ENCODE measurements at regions not wholly inside any gene's neighbourhood (a gene's known extent, or its start where the extent isn't known, plus 50 kb on each side); places are given as distances from the start of the nearest gene placed in this dataset.
"Not testable (repeated sequence)": the region's sequence is repeated elsewhere in the genome, so short reads cannot be mapped to it uniquely, and the experiment has no call there.

DNA sequence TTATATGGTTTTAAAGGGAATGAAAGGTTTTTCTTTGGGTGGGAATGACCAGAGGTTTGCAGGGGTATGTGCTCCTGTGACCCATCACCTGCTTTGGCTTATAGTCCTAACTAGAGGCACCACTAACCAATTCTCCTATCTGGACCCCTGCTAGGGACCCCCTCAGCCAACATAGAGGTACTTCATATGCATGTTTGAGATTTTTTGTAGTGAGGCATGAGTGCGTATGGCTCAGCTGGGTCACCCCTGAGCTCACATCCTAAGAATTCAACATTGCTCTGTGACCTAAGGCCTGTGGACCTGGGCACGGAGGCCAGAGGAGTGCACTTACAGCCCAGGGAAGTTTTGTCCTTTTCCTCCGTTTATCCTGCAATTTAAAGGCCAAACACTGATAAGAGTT, 68.4 kb upstream of the EEF1E1 start:
- no peak overlapping the region for H3K9ac ChIP-seq (ENCODE audit: insufficient read length, low read depth)
- H3K9me3 ChIP-seq (ENCODE audit: insufficient read depth, low read length) = no peaks in the 10 kb centered on the region
- TF ChIP-seq SUZ12 (IDR thresholded peaks at IDR 0.05; ENCODE audit: extremely low read depth, insufficient read depth, insufficient read length) (no peak), YY1 (IDR thresholded peaks at IDR 0.05; ENCODE audit: insufficient read depth, insufficient read length) (no peak), ZNF274 (IDR thresholded peaks at IDR 0.05; ENCODE audit: low read depth, low read length) (no peak)
- H3K36me3 ChIP-seq (ENCODE audit: insufficient read depth, insufficient read length, low read length) = no peaks in the 10 kb centered on the region
- H3K27me3 ChIP-seq (ENCODE audit: insufficient read depth, insufficient read length) = no peaks in the 10 kb centered on the region
- no peaks in the 10 kb centered on the region for H3K4me1 ChIP-seq (ENCODE audit: insufficient read depth, insufficient read length)
- no peak overlapping the region for H3K4me3 ChIP-seq (ENCODE audit: insufficient read length, low read depth)
- DNase-seq (ENCODE audit: low read depth, low spot score) = no peak

DNA sequence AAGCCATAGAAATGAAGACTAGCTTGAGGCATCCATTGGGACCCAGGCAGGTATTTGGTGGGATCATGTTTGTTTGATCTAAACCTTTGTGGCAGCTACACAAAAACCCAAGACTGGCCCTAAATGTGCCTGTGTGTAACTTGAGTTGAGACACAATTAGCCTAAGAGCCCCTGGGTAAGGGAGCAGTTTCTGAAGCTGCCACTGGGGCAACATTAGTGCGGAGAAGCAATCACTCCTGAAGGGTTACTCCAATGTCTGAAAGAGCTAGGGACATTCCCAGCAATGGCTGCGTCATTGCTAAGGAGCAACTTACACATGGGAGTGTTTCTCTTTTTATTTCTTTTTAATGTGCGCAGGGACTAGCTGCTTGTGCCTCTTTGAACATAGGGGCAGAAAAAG, 67.9 kb upstream of the EEF1E1 start:
- DNase-seq (ENCODE audit: low read depth, low spot score) = no peak
- H3K27me3 ChIP-seq (ENCODE audit: insufficient read depth, insufficient read length) = no peaks in the 10 kb centered on the region
- H3K9ac ChIP-seq (ENCODE audit: insufficient read length, low read depth) = no peak overlapping the region
- H3K4me1 ChIP-seq (ENCODE audit: insufficient read depth, insufficient read length) = no peaks in the 10 kb centered on the region
- H3K36me3 ChIP-seq (ENCODE audit: insufficient read depth, insufficient read length, low read length) = no peaks in the 10 kb centered on the region
- H3K4me3 ChIP-seq (ENCODE audit: insufficient read length, low read depth) = no peak overlapping the region
- no peak for TF ChIP-seq SUZ12 (IDR thresholded peaks at IDR 0.05; ENCODE audit: extremely low read depth, insufficient read depth, insufficient read length)
- TF ChIP-seq YY1 (IDR thresholded peaks at IDR 0.05; ENCODE audit: insufficient read depth, insufficient read length) = no peak
- no peak for TF ChIP-seq ZNF274 (IDR thresholded peaks at IDR 0.05; ENCODE audit: low read depth, low read length)
- H3K9me3 ChIP-seq (ENCODE audit: insufficient read depth, low read length) = no peaks in the 10 kb centered on the region

DNA sequence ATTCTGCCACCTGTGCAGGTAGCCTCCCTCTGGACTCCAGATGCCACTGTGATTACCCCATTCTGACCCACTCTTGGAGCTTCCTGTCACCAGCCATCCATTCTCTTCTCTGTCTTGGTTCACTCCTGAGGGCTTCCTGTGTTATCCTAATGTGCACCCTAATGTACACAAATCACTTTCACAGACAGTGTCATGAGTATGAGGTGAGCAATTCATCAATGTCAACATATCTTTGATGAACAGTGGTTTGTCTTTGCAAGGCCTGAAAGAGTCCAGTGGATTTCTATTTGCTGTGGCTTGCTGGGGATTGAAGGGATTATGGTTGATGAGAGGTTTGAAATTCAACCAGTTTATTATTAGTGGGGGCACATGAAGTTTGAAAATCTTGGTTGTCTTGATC, 63.8 kb upstream of the EEF1E1 start:
- Histone ChIP-seq H3K9ac (ENCODE audit: insufficient read length, low read depth) (no peak overlapping the region), H3K9me3 (ENCODE audit: insufficient read depth, low read length) (no peaks in the 10 kb centered on the region; the same call in 1 of the 2 replicates), H3K27me3 (ENCODE audit: insufficient read depth, insufficient read length) (no peaks in the 10 kb centered on the region), H3K4me1 (ENCODE audit: insufficient read depth, insufficient read length) (no peaks in the 10 kb centered on the region), H3K4me3 (ENCODE audit: insufficient read length, low read depth) (no peak overlapping the region), H3K36me3 (ENCODE audit: insufficient read depth, insufficient read length, low read length) (no peaks in the 10 kb centered on the region)
- no peak for TF ChIP-seq YY1 (IDR thresholded peaks at IDR 0.05; ENCODE audit: insufficient read depth, insufficient read length)
- TF ChIP-seq SUZ12 (IDR thresholded peaks at IDR 0.05; ENCODE audit: extremely low read depth, insufficient read depth, insufficient read length) = no peak
- DNase-seq (ENCODE audit: low read depth, low spot score) = no peak

DNA sequence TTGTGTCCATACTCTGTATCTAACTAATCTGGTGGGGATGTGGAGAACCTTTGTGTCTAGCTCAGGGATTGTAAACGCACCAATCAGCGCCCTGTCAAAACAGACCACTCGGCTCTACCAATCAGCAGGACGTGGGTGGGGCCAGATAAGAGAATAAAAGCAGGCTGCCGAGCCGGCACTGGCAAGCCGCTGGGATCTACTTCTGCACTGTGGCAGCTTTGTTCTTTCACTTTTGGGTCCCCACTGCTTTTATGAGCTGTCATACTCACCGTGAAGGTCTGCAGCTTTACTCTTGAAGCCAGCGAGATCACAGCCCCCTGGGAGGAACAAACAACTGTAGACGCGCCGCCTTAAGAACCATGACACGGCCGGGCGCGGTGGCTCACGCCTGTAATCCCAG, 62.7 kb upstream of the EEF1E1 start:
- not testable (repeated sequence) for H3K27me3 ChIP-seq (ENCODE audit: insufficient read depth, insufficient read length); H3K36me3 ChIP-seq (ENCODE audit: insufficient read depth, insufficient read length, low read length); H3K9me3 ChIP-seq (ENCODE audit: insufficient read depth, low read length); H3K4me3 ChIP-seq (ENCODE audit: insufficient read length, low read depth); H3K4me1 ChIP-seq (ENCODE audit: insufficient read depth, insufficient read length); H3K9ac ChIP-seq (ENCODE audit: insufficient read length, low read depth); DNase-seq (ENCODE audit: low read depth, low spot score)

DNA sequence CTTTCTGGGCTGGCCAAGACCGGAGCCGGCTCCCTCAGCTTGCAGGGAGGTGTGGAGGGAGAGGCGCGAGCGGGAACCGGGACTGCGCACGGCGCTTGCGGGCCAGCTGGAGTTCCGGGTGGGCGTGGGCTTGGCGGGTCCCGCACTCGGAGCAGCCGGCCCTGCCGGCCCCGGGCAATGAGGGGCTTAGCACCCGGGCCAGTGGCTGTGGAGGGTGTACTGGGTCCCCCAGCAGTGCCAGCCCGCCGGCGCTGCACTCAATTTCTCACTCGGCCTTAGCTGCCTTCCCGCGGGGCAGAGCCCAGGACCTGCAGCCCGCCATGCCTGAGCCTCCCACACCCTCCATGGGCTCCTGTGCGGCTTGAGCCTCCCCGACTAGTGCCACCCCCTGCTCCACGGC, 61.9 kb upstream of the EEF1E1 start:
- H3K9me3 ChIP-seq (ENCODE audit: insufficient read depth, low read length); H3K4me3 ChIP-seq (ENCODE audit: insufficient read length, low read depth); H3K36me3 ChIP-seq (ENCODE audit: insufficient read depth, insufficient read length, low read length); H3K9ac ChIP-seq (ENCODE audit: insufficient read length, low read depth); H3K27me3 ChIP-seq (ENCODE audit: insufficient read depth, insufficient read length); DNase-seq (ENCODE audit: low read depth, low spot score); H3K4me1 ChIP-seq (ENCODE audit: insufficient read depth, insufficient read length): not testable (repeated sequence)

DNA sequence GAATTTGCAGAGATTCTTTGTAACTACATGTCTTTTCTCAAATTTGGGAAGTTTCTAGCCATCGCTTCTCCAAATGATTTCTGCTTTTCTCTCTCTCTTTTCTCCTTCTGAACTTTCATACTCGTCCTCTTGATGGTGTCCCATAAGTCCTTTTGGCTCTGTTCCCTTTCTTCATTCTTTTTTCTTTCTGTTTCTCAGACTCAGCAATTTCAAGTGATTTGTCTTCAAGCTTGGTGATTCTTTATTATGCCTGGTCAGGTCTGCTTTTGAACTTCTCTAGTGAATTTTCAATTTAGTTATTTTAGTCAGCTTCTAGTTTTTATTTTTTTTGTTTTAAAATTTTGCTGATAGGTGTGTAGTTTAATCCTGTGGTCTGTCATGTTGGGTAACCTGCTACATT, 57.6 kb upstream of the EEF1E1 start:
- no peak for TF ChIP-seq SUZ12 (IDR thresholded peaks at IDR 0.05; ENCODE audit: extremely low read depth, insufficient read depth, insufficient read length)
- Histone ChIP-seq H3K9me3 (ENCODE audit: insufficient read depth, low read length) (no peaks in the 10 kb centered on the region), H3K4me3 (ENCODE audit: insufficient read length, low read depth) (no peak overlapping the region), H3K27me3 (ENCODE audit: insufficient read depth, insufficient read length) (no peaks in the 10 kb centered on the region), H3K36me3 (ENCODE audit: insufficient read depth, insufficient read length, low read length) (no peaks in the 10 kb centered on the region), H3K9ac (ENCODE audit: insufficient read length, low read depth) (no peak overlapping the region), H3K4me1 (ENCODE audit: insufficient read depth, insufficient read length) (no peaks in the 10 kb centered on the region)
- no peak for DNase-seq (ENCODE audit: low read depth, low spot score)

DNA sequence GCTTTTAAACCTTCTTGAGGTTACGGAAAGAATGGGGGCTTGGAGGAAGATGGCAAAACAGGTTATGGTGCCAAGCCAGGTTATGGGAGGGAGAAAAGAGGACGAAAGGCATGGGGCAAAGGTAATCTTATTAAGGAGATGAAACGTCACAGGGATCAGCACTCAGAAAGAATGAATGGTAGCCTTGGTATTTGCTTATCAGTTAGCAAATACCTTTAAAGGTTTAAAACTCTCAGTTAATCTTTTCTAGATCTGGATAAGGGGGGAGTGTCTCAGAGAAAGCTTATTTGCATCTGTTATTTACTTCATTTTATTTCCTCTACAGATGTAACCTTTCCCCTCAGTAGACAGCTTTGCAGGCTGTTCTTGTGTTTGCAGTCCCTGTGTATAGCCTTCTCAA, 55.5 kb upstream of the EEF1E1 start:
- H3K27me3 ChIP-seq (ENCODE audit: insufficient read depth, insufficient read length) = no peaks in the 10 kb centered on the region
- H3K9me3 ChIP-seq (ENCODE audit: insufficient read depth, low read length) = no peaks in the 10 kb centered on the region
- no peaks in the 10 kb centered on the region for H3K4me1 ChIP-seq (ENCODE audit: insufficient read depth, insufficient read length)
- TF ChIP-seq YY1 (IDR thresholded peaks at IDR 0.05; ENCODE audit: insufficient read depth, insufficient read length) (no peak), SUZ12 (IDR thresholded peaks at IDR 0.05; ENCODE audit: extremely low read depth, insufficient read depth, insufficient read length) (no peak), ZNF274 (IDR thresholded peaks at IDR 0.05; ENCODE audit: low read depth, low read length) (no peak)
- H3K4me3 ChIP-seq (ENCODE audit: insufficient read length, low read depth) = no peak overlapping the region
- DNase-seq (ENCODE audit: low read depth, low spot score) = no peak
- no peaks in the 10 kb centered on the region for H3K36me3 ChIP-seq (ENCODE audit: insufficient read depth, insufficient read length, low read length)
- no peak overlapping the region for H3K9ac ChIP-seq (ENCODE audit: insufficient read length, low read depth)

DNA sequence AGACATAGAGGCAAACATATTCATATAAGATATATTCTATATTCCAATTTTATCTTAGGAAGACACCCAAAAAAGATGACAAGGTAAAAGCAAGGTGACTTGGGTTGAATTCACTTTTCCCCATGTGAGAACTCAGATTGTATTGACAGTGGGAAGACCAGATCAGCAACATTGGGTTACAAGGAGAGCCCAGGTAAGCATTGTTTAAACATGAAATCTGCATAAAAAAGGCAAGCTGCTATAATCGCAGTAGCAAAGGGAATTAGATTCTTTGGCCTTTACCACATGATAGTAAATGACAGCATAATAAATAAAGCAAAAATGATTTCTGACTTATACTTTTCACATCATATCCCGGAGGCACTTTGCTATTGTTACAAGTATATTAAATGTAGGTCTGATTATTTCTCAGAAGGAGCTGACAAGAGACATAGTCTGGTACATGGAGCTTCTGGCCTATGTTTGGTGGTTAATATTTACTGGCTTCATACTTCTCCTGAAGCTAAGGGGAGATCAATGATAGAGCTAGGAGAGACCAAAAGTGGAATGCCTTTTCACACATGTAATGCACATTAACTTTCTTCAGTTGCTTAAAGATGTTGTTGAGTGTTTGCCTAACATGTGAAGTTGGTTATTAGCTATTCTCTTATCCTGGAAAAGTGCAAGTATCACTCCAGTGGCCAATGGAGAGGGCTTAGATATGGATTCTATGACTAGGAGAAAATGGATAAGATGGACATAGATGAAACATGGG, 53.1 kb upstream of the EEF1E1 start:
- no peak overlapping the region for H3K9ac ChIP-seq (ENCODE audit: insufficient read length, low read depth)
- no peaks in the 10 kb centered on the region for H3K4me1 ChIP-seq (ENCODE audit: insufficient read depth, insufficient read length)
- no peak for DNase-seq (ENCODE audit: low read depth, low spot score)
- H3K36me3 ChIP-seq (ENCODE audit: insufficient read depth, insufficient read length, low read length) = no peaks in the 10 kb centered on the region
- H3K9me3 ChIP-seq (ENCODE audit: insufficient read depth, low read length) = no peaks in the 10 kb centered on the region
- H3K4me3 ChIP-seq (ENCODE audit: insufficient read length, low read depth) = no peak overlapping the region
- H3K27me3 ChIP-seq (ENCODE audit: insufficient read depth, insufficient read length) = no peaks in the 10 kb centered on the region
- TF ChIP-seq ZNF274 (IDR thresholded peaks at IDR 0.05; ENCODE audit: low read depth, low read length) (no peak), SUZ12 (IDR thresholded peaks at IDR 0.05; ENCODE audit: extremely low read depth, insufficient read depth, insufficient read length) (no peak), YY1 (IDR thresholded peaks at IDR 0.05; ENCODE audit: insufficient read depth, insufficient read length) (no peak)

All from NT2/D1 (cell line).